SH-SY5Y (cell line): ENCODE measurements at regions not wholly inside any gene's neighbourhood (a gene's known extent, or its start where the extent isn't known, plus 50 kb on each side); places are given as distances from the start of the nearest gene placed in this dataset.

Source experiments
- GATA2 ChIP-seq: IDR thresholded peaks from 2 replicates; pipeline ENCODE4 v1.6.1; 2011; ENCODE audit warnings: mild to moderate bottlenecking, low read depth, low read length
- GATA3 ChIP-seq: IDR thresholded peaks from 2 replicates; pipeline ENCODE4 v1.6.1; 2011; ENCODE audit warnings: low read depth, mild to moderate bottlenecking, low read length, moderate library complexity

- TF ChIP-seq GATA2 = no peak
- TF ChIP-seq GATA3 = no peak
Observed at GRCh38 chr2:133674433-133675331, 106.4 kb upstream of the NCKAP5 start.
